HG03565 (cell line): ENCODE measurements at regions not wholly inside any gene's neighbourhood (a gene's known extent, or its start where the extent isn't known, plus 50 kb on each side); places are given as distances from the start of the nearest gene placed in this dataset.
"Not testable (repeated sequence)": the region's sequence is repeated elsewhere in the genome, so short reads cannot be mapped to it uniquely, and the experiment has no call there.

Experiments
- ATAC-seq: cut with Tn5 transposase; IDR thresholded peaks from one replicate; pipeline ENCODE4 v1.9.1; 2021; ENCODE audit warnings: mild to moderate bottlenecking, moderate library complexity; ENCODE audit not compliant: unreplicated experiment

DNA sequence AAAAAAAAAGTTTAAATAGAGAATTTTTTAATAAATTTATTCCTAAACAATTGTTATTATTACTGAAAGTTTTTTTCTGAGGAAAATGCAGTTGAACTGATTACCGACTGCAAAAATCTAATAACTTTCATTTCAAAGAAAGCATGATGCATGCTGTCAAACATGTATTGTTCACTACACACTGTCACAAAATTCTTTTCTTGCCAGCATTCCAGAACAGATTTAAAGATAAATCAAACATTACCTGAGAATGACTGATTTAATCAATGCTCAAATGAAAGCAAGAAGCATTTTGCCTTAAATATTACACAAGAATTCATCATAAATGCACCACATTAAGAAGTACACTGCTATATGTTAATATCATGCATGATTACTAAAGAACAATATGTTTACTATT, 588.3 kb downstream of the SLC16A7 start:
- ATAC-seq, result no peak

DNA sequence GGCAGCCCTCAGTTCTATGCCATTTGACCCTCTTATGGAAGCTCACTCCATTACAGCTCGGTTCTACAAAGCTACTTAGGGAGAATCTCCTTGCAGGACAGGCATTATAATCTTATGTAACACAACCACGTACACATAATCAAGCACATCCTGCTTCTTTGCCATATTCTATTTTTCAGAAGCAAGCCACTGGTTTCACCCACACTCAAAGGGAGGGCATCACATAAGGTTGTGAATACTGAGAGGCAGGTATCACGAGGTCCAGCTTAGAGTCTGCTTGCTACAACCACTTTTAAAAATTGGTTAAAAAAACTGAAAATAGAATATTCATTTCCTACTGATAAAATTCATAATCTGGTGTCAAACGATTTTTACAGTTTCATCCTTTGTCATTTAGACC, 589.2 kb downstream of the SLC16A7 start:
- ATAC-seq, result no peak

DNA sequence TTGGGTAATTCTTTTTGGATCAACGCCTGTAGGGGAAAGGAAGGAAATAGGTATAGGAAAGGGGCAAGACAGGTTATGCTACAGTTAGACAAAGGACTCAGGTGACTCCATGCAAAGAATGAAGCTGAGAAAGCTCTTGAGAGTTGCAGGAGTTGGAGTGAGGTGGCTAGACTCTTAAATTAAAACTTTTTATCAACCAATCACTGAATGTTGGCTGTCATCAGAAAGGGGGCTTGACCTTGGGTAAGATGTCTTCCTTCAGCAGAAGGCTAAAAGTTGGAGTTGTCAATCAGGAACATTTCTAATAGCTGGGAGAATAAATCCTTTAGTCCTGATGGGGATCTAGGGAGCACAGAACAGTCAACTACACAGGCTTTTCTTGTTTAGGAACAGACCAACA, 595.4 kb downstream of the SLC16A7 start:
- no peak for ATAC-seq

DNA sequence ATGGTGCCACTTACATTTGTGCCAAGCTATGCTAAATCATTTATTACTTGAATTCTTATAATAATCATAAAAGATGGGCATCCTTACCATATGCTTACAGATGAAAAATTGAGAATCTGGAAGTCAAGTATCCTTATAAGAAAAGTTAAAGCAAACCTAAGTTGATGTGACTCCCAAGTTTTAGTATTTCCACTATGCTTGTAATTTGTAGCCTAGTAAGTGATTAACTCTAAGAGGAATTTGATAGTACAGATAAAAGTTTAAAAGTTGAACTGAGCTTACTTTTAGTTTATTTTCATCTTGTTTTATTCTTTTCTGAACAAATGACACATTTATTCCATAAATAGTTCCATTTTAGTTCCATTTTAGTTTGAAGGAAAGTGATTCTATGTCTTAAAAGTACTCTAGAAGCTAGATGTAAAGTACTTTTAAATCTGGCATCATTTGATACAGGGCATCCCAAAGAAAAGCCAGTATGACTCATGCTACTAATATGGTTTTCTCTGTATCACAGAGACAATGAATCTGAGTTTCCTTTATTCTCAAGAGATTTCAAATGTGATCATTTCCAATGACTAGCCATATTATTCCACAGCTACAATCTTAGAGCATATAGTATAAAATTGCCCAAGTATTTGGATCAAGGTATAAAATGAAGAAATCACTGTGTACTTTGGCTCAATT, 596.0 kb downstream of the SLC16A7 start:
- ATAC-seq, result no peak

DNA sequence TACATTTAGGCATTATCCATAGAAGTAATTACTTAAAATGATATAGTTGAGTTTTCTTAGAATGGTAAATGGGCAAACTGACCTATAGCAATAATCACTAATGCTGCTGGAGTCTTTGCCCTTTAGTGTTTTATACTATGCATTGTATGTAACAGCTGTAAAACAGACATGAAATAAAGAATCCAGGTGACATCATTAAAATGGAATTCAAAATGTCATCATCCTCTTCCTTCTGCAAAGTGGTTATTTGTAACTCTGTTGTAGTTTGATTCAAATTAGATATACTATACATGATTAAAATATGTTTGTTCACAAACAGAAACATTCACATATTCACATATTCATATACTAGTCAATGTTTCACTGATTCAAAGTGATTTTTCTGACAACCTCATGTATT, 598.8 kb downstream of the SLC16A7 start:
- ATAC-seq, result no peak

DNA sequence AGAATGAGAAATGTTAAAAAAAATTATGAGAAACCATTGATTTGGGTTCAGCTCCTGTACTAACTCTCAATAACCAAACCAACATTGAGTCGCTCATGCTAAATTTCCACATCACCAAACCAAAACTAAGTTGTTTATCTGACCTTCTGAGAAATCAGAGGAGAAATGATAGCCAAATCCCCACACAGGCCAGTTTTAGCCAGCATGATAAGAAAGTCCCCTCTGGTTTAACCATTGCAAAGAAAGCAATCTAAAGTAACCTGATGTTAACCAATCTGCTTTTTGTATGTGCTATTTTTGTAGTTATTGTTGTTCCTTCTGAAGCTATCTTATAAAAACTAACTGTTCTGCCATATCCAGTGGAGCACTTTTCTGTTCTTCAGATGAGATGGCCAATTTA, 599.7 kb downstream of the SLC16A7 start:
- no peak for ATAC-seq

DNA sequence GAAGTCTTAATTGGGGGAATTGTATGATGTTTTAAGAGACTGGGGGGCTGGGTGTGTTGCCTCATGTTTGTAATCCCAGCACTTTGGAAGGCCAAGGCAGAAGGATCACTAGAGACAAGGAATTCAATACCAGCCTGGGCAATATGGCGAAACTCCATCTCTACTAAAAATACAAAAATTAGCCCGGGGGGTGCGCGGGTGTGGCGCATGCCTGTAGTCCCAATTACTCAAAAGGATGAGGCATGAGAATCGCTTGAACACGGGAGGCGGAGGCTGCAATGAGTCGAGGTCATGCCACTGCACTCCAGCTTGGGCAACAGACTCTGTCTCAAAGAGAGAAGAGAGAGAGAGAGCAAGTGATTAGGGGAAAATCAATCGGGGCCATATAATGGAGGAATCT, 600.5 kb downstream of the SLC16A7 start:
- no peak for ATAC-seq

DNA sequence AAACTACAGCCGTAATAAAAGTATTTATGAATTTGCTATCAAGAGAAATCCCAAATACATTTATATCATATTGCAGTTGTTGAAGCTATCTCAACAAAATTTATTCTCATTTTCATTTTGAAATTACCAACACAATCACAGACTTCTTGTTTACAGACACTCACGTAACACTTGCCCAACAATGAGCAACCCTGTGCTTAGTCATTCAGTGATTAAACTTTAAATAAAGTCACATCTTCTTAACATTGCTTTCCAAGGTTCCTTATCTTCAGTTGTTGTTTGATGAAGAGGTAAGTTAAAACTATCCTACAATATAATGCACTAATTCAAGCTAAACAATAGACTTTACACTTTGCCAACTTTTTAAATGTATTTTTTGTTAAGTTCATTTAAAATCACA, 601.8 kb downstream of the SLC16A7 start:
- no peak for ATAC-seq

DNA sequence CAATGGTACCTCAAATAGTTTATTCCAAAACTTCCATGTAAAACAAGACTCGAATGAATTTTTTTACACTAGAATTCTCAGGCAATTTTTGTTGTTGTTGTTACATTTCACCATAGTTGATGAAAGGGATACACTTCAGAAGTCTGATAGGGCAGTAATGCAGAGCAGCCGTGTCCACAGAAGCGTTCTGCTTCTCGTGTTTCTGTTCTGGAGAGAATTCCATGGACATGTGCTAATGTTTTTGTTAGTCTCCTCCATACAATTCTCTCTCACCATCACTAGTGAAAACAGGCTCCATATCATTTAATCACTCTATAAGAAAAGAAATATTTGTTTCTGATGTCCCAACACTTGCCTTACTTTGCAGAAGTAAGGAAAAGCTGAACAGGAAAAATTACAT, 606.1 kb downstream of the SLC16A7 start:
- no peak for ATAC-seq

DNA sequence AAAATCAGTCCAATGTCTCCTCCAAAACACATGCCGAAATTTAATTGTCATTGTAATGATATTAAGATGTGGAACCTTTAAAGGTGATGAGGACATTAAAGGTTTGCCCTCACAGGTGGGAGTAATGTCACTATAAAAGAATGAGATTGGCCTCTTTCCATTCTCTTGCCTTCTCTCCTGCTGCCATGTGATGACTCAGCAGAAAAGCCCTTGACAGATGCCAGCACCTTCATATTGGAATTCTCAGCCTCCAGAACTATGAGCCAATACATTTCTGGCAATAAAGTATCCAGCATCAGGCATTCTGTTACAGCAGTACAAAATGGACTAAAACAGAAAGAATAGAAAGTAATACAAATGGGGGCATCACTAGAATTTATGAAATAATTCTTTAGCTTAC, 609.7 kb downstream of the SLC16A7 start:
- no peak for ATAC-seq

DNA sequence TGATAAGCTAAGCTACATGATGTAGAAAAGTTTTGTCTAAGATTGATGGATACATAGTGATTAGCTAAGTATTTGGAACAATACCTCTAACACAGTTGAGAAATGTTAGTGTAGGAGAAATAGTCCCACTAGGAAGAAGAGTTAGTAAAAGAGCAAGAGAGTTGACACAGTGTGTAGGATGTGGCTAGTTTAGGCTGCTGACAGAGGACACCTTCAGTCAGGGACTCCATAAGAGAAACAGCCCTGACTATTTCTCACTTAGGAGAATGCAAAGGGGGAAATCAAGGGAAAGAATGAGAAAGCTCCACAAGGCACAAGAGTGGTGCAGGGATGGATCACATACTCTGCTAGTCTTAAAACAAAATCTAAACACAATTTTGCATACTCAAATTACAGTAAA, 613.7 kb downstream of the SLC16A7 start:
- no peak for ATAC-seq

DNA sequence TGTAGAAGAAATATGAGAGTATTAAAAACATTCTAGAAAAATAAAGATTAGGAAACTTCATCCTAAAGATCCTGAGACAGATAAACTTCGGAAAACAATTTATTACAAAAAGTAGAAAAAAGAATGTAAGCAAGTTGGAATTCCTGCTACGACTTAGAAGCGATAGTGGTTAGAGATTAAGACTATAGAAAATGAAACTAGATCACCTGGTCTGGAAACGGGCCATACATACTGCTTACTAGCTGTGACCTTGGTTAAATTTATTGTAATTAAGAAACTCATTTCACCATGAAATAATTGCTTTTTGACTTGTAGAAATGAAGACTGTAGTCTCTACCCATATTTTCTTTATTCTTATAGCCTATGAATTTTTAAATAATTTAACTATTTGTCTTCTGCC, 614.1 kb downstream of the SLC16A7 start:
- ATAC-seq, result no peak

DNA sequence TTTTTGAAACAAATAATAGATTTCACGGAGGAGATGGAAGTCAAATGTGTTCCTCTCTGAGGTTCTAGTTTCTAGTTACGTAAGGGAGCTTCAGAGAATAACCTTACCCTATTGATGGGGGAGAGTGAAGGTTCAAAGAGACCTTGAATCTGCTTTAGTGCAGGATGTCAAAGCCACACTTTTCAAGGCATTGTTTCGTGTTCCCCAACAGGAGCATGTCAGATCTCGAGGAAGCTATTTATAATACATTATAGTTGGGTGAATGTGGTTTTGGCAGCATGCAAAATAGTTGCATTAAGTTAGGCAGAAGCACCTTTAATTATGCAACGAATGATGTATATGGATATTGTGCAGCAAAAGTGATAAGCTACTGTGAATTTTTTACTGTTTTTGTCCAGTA, 614.9 kb downstream of the SLC16A7 start:
- ATAC-seq, result no peak

DNA sequence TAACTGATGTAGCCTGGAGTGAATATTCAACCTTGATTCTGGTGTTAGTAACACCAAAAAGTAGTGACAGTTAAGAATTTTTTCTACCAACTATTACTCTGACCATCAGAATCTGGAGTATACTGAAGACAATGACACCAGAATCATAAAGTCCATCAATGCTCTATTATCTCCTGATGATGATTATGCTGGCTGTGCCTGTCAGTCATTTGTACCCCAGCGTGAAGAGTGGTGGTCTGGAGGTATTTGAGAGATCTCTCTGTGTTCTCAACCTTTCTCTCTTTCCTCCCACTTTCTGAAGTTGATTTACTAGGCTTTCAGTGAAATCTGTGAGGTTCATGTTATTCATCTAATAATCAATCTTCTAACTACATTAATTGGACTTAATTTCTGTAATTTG, 615.4 kb downstream of the SLC16A7 start:
- ATAC-seq, result no peak

DNA sequence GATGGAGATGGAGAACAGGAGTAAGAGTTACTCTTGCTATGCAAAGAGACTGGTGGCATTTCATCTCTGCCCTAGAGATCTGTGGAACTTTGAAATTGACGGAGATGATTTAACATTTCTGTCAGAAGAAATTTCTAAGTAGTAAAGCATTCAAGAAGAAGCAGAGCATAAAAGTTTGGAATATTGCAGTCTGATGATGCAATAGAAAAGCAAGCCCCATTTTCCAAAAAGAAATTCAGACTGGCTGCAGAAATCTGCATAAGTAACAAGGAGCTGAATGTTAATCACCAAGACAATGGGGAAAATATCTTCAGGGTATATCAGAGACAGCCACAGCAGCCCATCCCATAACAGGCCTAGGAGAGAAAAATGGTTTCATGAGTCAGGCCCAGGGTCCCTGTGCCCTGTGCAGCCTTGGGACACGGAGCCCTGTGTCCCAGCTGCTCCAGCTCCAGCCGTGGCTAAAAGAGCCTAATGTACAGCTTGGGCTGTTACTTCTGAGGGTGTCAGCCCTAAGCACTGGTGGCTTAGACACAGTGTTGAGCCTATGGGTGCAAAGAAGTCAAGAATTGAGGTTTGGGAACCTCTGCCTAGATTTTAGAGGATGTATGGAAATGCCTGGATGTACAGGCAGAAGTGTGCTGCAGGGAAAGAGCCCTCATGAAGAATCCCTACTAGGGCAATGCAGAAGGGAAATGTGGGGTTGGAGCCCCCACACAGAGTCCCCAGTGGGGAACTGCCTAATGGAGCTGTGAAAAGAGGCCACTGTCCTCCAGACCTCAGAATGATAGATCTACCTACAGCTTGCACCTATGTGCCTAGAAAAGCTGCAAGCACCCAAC, 616.6 kb downstream of the SLC16A7 start:
- ATAC-seq, result no peak

DNA sequence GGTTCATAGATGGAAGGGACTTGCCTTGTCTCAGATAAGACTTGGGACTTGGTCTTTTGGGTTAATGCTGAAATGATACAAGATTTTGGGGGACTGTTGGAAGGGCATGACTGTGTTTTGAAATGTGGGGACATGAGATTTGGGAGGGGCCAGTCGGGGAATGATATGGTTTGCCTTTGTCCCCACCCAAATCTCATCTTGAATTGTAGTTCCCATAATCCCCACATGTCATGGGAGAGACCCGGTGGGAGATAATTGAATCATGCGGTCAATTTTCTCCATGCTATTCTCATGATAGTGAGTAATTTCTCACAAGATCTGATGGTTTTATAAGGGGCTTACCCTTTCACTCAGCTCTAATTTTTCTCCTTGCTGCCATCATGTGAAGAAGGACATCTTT, 617.4 kb downstream of the SLC16A7 start:
- not testable (repeated sequence) for ATAC-seq

DNA sequence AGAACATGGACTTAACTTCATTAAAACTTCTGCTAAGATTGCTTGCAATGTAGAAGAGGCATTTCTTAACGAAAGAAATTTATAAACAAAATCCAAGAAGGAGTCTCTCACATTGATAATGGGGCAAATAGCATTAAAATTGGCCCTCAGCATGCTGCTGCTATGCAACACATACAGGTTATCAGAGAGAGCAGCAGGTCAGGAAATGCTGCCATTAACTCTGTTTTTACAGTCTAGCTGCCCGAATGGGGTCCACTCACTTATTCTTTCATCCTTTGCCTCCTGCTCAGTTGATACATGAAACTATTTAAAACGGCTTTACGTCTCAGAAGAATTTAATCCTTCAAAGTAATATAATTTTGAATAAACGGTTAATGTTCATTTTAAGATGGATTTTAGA, 620.4 kb downstream of the SLC16A7 start:
- no peak for ATAC-seq

DNA sequence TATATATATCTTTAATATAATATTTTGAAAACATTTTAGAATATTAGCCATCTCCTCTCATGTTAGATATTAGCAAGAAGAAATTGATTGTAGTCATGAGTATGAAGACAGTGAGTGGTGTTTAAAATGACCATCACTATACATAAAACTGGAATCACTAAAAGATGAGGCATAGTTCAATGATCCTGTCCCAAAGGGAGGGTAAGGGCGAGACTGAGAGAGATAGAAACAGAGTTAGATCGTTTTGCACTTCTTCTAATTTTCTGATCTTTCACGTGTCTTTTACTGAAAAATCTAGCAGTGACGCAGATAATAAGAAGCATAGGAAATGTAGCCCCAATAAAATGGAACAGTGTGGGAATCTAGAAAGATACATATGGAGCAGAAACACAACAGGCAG, 627.4 kb downstream of the SLC16A7 start:
- ATAC-seq, result no peak

DNA sequence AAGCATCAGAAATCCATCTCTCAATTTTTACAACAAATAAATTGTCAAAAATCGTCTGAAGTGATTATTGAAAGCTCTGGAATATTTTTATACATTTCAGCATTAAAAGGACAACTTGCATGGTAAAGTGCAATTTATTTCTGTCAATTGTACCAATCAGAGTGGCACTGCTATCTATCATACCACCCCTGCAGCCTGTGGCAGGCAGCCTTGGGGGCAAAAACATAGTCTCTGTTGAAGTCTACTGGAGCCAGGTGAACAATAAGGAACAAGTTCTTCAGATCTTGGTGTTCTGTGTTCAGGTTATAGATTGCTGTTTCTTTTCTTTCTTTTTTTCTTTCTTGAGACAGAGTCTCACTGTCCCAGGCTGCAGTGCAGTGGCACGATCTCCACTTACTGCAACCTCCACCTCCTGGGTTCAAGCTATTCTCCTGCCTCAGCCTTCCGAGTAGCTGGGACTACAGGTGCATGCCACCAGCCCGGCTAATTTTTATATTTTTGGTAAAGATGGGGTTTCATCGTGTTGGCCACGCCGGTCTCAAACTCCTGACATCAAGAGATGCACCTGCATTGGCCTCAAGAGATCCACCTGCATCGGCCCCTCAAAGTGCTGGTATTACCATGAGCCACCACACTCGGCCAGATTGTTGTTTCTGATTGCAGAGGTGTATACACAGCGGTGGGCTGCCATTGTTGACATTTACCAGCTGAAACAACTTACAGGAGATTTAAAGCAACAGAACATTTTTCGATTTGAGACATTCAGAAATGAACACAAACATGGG, 629.6 kb downstream of the SLC16A7 start:
- no peak for ATAC-seq

DNA sequence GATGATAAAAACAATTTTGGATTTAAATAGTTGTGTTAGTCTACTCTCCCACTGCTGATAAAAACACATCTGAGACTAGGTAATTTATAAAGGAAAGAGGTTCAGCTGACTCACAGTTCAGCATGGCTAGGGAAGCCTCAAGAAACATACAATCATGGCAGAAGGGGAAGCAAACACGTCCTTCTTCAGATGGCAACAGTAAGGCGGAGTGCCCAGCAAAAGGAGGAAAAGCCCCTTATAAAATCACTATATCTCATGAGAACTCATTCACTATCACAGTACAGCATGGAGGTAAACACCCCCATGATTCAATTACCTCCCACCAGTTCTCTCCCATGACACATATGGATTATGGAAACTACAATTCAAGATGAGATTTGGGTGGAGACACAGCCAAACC, 632.1 kb downstream of the SLC16A7 start:
- no peak for ATAC-seq

DNA sequence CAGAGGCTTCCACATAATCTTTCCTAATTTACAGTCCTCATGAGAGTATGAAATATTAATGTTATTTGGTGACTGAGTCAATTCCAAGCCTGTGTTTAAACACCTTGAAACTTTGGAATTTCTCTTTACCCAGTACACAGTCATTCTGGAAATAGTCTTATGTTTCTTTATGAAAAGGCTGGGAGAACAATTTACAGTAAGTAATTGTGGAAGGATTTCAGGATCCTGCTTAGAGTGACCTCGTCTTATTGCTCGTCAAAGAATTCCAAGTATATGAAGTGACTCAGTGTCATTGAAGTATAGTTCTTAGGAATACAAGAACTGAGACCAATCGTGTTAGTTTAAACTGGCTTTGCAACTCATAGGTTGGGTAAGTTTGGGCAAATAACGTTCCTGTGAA, 634.2 kb downstream of the SLC16A7 start:
- no peak for ATAC-seq

DNA sequence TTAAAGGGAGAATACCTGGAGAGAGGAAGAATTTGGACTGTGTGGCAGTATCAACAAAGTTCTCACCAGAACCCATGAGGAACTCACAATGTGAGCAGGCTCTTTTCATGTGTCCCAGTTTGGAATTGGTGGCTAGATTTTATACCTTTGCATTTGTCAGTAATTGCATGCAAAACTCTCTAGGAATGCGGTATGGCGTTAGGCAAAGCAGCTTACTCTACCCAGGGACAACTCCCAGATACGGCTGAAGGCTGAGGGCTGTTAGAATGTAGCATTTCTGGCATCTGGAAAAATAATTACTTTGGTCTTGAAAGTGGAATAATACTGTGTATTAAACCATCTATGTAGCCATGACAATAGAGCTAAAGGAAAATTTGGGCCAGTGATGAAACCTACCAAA, 635.5 kb downstream of the SLC16A7 start:
- no peak for ATAC-seq
